ENCODE measurements at regions not wholly inside any gene's neighbourhood (a gene's known extent, or its start where the extent isn't known, plus 50 kb on each side); places are given as distances from the start of the nearest gene placed in this dataset.
A peak's percentile ranks its signal among the peaks of the same experiment; 100 is the strongest.
"Not testable (repeated sequence)": the region's sequence is repeated elsewhere in the genome, so short reads cannot be mapped to it uniquely, and the experiment has no call there.

DNA sequence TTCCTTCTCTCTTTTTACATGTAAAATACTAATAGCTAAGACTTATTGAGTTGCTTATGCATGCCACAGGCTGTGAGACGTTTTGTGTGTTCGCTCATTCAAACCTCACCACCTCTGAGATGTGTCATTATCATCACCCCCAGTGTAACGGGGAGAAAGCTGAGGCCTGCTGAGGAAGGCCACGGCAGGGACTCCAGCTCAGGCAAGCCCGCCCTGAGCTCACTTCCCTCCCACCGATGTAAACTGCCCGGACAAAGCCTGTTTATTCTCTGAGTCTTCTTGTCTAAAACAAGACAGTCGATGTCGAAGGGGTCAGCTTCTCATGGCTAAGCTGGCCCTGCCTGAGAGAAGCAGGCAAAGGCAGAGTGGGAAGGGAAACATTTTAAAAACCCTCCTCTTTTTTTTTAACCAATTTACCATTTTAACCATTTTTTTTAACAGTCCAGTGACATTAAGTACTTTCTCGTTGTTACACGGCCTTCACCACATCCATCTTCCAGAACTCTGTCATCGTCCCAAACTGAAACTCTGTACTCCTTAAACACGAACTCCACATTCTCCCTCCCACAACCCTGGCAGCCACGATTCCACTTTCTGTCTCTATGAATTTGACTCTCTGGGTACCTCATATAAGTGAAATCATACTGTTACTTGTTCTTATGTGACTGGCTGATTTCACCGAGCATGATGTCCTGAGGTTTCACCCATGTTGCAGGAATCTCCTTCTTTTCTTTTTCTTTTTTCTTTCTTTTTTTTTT lies 204.8 kb upstream of the GALNT2 start:
- DNase-seq: no peak

DNA sequence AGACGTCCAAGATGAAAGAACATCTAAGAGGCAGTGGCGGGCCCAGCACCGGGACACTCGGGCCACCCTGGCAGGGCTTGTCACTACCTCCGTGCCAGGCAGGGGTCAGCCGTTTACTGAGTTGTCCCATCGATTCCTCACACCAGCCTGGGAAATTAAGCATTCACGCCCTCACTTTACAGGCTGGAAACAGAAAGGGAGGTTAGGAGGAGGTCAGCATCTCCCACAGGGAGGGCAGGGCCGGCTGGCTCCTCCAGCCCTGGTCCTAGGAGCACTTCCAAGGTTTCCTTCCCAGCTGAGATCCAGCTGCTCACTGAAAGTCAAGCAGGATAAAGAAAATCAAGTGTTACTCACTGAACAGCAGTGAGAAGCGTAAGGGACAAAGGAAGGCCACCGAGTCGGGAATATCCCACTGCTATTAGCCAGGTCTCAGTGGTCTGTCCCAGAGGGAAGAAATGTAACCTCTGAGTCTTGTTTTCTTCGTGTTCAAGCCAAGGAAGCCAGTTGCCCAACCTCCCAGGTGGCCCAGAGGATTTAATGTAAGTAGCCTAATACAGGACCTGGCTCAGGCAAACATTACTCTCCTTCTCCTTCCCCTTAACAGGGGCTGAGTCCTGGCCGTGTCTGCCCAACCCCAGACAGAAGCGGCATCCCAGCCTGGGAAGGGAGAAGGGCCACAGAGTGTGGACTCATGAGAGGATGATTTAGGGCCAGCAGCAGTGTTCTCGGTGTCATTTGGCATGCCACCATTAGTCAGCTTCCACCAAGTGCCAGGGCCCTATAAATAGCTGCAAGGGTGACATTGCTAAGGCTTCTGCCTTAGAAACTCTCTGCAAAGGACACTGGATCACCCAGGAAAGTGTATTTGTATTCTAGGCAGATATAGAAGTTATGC lies 203.1 kb upstream of the GALNT2 start:
- DNase-seq: no peak

DNA sequence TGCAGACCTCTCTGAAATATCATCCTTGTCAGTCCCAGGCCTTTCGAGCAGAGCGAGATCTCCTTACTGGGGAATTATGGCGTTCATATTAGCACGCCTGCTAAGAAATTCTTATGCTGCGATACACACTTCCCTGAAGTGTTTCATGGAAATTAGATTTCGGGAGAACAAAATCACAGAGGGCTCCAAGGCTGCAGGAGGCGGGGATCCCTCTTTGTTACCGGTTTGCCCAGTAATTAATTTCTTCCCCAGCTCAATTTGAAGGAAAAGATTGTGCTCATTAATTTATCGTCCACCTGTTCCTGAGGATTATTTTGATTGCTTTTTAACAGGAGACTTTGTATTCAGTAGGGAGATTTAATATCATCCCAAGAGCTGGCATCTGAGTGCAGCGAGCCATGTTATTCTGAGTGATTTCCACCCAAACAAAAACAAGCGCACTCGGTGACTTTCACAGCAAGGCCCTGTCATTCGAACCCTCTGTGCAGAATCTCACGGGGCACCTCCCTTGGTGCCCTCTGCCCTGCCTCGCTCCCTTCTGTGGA lies 202.3 kb upstream of the GALNT2 start:
- no peak for DNase-seq

DNA sequence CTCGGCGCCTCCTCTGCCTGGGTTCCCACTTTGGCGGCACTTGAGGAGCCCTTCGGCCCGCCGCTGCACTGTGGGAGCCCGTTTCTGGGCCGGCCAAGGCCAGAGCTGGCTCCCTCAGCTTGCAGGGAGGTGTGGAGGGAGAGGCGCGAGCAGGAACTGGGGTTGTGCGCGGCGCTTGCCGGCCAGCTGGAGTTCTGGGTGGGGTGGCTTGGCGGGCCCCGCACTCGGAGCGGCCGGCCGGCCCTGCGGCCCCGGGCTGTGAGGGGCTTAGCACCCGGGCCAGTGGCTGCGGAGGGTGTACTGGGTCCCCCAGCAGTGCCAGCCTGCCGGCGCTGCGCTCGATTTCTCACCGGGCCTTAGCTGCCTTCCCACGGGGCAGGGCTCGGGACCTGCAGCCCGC lies 201.7 kb upstream of the GALNT2 start:
- not testable (repeated sequence) for DNase-seq

DNA sequence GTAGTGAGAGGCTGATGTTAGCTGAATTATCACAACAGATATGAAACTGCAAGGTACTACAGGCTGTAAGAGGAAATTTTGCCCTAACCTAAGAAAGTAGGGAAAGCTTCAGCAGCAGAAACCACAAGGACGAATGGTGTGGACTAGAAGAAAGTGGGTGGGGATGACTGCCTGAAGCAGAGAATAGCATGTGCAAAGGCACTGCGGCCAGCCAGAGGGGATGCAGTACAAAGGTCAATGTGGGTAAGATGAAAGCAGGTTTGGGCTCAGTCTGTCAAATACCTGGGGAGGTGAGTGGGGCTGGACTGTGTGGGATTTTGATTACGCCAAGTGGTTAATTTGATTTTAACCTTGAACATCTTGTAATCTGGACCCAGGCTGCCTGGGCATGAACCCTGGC lies 199.3 kb upstream of the GALNT2 start:
- no peak for DNase-seq

DNA sequence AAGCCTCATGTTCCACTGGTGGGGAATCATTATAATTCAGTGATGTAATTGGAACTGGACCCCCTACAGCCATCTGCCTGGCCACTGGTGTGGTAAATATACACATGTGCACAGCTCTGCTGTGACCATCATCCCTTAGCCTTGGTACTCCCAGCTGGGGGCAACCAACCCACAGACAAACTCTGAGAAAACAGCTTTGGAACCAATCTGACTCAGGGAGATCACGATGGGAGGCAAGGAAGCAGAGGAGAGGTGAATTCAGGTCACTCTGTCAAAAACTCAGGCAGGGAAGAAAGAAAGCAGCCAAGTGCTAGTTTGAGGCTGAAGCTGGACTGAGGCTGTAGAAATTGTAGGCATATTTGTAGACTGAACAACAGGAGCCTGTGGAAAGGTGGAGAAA lies 197.8 kb upstream of the GALNT2 start:
- peak; percentile 51 for DNase-seq

DNA sequence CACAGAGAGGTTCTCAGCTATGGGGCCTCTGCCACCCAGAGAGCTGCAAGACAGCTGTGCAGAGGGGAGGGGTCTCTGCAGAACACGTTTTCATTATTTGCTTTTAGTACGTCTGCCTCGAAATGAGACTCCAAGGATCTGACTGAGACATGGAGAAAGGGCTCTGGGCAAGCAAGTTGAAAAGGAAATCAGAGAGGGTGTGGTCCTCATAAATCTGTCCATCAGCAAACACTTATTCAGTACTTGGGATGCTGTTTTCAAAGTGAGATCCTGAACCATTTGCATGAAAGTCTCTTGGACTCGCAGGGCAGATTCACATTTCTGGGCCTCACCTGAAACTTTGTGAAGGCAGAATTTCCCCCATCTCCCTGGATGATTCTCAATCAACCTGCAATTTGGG lies 197.4 kb upstream of the GALNT2 start:
- DNase-seq: no peak

DNA sequence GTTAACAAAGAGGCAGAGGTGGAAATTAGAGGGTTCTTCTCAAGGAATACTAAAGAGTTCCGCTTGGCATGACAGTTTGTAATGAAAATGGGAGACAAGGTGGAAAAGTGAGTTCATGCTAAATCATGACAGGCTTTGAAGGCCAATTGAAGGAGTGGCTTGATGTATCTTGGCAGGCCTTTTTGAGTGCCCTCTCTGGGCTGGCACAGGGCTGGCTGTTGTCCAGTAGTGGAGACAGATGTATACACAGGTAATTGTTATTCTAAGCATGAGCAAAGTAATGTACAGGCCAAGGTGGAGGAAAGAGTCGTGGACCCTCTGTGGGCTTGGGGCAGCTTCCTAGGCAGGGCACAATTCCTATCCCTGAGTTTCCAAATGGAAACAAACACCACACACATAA lies 196.7 kb upstream of the GALNT2 start:
- no peak for DNase-seq

DNA sequence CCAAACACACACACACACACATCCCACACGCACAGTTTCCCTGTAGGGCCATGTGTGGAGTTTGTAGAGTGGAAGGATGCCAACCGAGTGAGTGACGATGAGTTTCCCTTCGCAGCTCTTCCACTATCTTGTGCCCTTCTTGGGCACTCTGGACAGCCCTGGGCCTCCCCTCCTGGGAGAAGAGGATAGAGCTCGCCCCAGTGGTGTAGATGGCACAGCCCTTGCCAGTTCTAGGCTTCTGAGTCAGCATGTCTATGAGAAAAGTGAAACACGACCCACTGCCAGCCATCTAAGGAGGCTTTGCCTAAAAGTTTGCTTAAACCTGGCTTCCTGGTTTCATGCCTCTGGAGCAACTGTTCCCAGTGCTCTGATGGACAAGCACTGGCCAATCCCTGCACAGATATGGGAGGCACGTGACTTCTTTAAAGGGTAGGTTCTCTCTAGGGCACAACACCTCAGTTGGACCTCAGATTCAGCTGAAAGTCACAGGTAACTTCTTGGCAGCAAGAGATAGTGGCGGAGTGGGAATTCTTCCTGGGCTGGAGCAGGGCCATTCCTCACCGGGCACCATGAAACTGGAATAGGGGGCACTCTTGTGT lies 195.9 kb upstream of the GALNT2 start:
- DNase-seq: no peak

DNA sequence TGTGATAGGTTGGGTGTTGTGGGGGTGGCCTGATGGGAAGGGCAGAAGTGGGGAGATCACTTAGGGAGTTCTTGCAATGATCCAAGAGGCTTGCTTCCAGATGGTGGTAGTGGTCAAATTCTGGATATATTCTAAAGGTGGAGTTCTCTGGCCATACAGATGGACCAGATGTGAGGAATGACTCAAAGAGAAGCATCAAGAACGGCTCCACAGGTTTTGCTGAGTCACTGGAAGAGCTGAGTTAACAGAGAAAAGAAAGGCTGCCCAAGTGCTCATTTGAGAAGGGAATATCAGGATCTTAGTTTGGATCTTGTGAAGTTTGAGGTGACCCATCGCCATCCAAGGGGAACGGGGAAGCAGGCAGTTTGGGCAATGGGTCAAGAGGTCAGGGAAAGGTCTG lies 192.9 kb upstream of the GALNT2 start:
- DNase-seq: peak; percentile 22

DNA sequence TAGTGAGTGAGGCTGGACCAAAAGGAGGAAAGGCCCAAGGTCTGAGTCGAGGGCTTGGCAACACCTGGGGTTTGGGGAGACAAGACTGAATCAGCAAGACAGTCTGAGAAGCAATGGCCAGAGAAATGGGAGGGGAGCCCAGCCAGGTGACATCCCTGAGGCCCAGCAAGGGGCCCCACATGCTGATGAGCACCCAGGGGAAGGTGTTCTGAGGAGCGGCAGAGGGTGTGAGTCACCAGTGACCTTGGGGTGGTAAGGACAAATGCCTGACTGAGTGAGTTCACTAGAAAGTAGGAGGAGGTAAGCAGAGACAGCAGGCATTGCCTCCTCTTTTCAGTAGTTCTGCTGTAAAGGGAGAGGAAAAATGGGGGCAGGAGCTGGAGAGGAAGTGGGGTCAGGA lies 192.4 kb upstream of the GALNT2 start:
- DNase-seq: no peak

DNA sequence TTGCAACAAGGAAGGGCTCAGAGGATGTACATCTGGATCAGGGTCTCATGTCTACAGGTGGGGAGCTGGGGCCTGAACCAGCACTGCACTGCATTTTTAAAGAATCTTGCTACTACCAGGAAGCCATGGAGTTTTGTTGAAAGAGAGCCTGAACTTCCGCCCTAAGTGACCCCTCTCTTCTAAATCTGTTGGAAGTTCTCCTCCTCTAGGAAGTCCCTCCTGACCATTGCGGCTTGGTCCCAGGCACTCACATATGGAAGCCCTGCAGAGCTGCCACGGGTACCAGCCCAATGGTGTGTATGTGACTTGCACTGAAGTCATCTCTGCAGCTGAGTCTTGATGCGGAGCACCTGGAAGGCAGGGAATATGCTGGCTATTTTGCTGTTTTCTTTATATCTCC lies 192.0 kb upstream of the GALNT2 start:
- no peak for DNase-seq

DNA sequence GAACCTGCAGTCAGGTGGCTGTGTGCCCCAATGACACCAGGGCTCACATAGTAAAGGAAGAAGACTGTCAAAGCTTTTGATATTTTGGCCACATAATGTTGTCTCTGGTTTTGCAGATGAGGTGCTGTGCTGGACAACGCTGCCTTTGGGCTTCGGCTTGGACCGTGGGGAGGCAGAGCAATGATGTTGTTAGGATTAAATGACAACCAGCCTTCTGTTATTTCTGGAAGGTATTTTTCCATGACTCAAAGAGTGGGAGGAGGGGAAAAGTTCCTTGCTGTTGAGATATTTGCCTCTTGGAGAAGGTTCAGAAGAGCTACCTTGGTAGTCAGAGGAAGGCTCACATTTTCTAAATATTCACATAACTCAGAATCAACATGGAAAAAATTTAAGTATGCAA lies 187.3 kb upstream of the GALNT2 start:
- peak; percentile 25 for DNase-seq

DNA sequence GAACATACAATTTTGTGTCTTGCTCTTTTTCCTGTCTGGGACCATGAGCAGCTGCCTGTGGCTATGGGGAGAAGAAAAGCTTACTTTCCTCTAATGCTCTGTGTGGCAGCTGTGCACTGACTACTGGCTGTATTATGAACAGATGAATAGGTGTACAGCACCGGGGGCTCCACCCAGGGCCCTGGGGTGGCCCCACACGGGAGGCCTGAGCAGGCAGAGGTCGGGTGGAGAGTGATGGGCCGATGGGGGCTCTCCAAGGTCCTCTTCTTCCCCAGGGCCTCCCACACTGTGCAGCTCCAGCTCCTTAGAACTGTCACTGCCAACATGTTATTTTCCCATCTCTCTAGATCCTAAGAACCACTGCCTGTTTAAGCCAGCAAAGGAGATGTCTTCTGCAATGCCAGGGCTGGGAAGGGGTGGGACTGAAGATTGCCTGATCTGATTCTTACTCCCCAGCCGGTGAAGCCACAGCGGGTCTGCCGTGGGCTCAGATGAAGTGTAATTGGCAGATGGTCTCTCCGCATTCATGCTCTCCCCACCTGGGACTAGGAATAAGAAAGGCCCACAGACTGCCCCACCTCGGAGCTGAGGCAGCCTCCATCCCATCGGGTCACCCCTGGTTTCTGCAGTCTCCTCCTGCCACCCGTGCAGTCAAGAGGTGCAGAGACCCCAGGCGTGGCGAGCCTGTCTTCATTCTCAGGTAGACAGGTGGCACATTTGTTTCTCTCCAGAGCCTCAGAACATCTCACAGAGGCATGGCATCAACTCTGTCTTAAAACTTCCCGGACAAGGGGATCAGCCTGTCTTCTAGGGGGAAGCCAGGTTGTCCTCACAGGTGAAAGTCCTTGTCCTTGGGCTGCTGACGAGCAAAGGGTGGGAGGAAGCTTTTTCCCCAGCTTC lies 186.5 kb upstream of the GALNT2 start:
- no peak for DNase-seq

DNA sequence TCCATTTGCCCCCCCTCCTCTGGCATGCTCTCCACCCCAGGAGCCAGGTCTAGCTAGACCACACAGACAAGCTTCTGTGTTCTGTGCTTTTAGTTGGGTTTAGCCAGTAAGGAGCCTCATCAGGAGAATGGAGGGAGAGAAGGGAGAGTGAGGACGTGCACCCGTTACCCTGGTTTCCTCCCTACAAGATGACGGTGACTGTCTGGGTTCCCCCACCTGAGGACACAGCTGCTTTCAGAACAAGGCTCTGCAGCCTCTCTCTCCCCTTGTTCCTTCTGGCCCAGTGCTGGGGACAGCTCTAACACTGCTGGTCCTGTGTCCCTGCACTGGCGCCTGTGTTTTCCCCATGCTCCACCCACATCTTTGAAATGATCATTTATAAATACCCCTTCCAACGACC lies 184.4 kb upstream of the GALNT2 start:
- DNase-seq: no peak

DNA sequence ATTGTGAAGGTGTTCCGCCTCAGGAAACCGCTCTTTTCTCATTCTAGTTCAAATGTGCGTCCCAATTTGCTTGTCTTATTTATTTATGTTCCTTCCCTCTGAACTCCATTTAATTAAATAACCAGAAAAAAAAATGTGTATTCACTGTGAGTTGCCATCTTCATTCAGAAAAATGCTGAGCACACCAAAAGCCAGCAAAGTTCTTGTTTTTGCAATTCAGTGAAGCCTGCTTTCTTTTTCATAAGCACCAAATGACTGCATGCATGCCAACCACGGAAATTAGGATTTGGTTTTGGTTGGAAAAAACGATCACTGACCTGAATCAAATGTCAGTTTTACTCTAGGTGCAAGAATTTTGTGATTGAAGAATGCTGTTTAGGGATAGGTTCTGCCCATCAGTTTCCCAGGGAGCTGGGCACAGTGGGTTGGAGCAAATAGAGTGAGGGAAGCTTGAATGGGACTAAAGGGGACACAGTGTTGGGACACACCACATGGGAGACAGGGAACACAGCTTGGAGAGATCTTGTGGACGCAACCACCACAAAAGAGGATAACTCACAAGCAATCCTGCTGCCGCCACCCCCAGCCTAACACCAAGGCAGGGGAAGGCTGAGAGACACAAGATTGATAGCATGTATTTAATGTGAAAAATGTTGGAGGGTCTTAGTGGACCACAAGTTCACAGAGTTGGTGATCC lies 183.4 kb upstream of the GALNT2 start:
- DNase-seq: no peak

DNA sequence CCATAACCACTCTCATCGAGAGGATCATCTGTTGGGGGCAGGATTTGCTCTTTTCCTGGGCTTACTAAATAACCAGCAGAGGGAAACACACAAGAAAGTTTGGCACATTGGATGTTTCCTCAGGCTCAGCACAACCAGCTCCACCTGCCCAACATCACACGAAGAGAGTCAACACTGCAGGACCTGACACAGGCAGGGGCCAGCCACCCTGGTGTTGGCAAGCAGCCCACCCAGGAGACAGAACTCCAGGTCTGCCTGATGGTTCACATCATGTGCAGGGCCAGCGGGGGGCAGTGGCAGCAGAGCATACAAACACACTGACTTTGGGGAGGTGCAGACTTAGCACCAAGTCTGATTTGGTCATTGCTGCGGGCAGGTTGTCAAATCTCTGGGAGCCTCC lies 182.3 kb upstream of the GALNT2 start:
- no peak for DNase-seq

DNA sequence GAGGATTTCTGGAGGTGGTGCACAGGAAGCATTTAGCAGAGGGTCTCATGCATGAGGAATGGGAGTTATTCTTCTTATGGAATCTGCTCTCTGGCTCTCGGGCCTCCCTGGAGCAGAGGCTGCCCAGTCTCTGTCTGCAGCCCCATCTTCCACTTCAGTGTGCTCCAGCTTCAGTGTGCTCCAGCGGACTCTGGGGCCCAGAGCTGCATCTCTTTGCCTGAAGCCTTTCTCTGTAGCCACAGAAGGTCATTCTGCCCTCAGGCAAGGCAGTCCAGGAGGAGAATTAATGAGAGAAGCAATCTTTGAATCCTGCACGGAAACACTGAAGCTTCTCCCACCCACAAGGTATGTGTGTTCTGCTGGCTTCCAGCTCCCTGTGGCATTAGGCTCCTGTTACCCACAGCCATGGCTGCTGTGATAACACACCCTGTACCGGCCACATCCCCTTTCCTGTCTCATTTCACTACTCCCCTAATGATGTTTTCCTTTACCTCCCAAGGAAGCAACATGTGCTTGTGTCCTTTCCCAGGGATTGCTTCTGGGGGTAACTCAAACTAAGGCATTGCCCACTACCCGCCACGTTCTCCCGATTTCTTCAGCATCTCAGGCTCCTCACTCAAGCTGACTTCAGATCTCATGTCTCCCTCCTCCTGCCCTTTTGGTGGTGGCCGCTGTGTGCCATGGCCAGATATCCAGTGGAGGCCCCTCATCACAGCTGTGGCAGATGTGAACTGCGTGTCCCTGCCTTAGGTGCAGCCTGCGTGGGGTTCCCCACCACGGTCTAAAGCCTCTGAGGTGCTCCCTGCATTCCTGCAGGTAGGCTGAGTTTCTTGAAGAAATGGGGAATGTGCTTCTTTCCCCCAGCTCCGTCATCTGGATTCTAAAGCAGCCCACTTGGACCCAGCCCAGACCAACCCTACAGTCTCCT lies 181.2 kb upstream of the GALNT2 start:
- DNase-seq: no peak

DNA sequence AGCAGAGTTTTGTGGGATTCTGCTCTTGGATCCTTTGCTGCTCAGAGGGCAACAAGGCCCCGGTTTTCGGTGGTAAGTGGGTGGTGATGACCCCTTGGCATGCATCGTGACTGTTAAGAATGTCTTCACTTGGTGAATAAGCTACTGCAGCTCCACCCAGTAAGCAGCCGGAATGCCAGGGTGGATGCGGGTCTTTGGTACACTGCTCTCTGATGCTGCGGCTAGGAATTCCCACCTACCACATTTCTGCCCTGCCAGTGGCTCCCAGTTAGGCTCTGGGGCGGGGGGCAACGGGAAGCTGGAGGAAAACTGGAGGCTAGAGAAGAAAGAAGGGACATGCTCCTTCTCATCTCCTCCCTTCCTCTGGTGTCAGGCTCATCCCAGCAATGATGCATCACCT lies 180.4 kb upstream of the GALNT2 start:
- DNase-seq: no peak

DNA sequence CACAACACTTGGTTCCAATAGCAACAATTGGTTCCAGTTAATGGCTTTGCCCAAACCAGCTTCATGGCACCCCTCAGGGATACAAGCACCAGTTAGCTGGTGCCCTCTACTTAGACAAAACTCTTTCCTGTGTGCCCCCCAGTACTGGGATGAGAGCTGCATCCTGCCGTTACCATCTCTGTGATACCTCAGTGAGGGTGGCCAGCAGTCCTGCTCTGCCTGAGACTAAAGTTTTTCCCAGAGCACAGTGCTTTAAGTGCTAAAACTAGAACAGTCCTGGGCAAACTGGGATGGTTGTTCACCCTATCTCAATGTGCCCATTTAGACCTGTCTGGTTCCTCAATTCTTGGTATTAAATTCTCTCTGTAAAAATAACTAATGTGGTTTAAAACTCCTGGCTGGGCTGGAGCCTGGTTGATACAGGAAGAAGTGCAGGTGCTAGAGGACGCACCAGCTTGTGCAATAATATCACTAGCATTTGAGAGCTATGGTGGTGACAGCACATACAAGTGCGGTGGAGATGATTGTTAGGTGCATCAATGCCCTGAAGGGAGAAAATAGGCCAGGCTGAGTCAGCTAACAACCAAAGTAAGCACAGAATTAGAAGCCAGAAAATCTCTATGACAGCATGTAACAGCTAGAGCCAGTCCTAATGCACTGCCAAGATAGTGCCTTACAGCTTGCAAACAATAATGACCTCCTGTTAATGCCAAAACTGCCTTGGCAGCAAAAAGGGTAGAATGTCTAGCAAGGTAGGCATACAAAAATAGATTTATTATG lies 179.8 kb upstream of the GALNT2 start:
- DNase-seq: no peak

All from fibroblast of upper back skin (primary cell).